ENCODE measurements at regions not wholly inside any gene's neighbourhood (a gene's known extent, or its start where the extent isn't known, plus 50 kb on each side); places are given as distances from the start of the nearest gene placed in this dataset.

- DNase-seq = no peak
These were observed 381.0 kb downstream of the SOX2 start for GRCh38 chr3:182092662-182093262.

GRCh38 chr3:182094321-182094720, 382.6 kb downstream of the SOX2 start:
- no peak for DNase-seq

GRCh38 chr3:182104881-182105280, 393.2 kb downstream of the SOX2 start:
- DNase-seq = no peak

- no peak for DNase-seq
These were observed 394.1 kb downstream of the SOX2 start for GRCh38 chr3:182105875-182106274.

GRCh38 chr3:182108371-182108770, 396.6 kb downstream of the SOX2 start:
- no peak for DNase-seq

GRCh38 chr3:182111967-182112366, 400.2 kb downstream of the SOX2 start:
- DNase-seq = no peak

- DNase-seq = no peak
These were observed 403.7 kb downstream of the SOX2 start for GRCh38 chr3:182115328-182116015.

GRCh38 chr3:182116386-182116785, 404.7 kb downstream of the SOX2 start:
- DNase-seq = no peak

- DNase-seq = no peak
These were observed 405.4 kb downstream of the SOX2 start for GRCh38 chr3:182117131-182117530.

GRCh38 chr3:182117583-182117982, 405.9 kb downstream of the SOX2 start:
- no peak for DNase-seq

- no peak for DNase-seq
These were observed 406.3 kb downstream of the SOX2 start for GRCh38 chr3:182118066-182118465.

- DNase-seq = no peak
These were observed 409.7 kb downstream of the SOX2 start for GRCh38 chr3:182121401-182121800.

GRCh38 chr3:182122779-182123178, 411.1 kb downstream of the SOX2 start:
- DNase-seq = no peak

GRCh38 chr3:182124187-182124586, 412.5 kb downstream of the SOX2 start:
- DNase-seq = no peak

- no peak for DNase-seq
These were observed 413.0 kb downstream of the SOX2 start for GRCh38 chr3:182124716-182125115.

GRCh38 chr3:182129740-182130139, 418.0 kb downstream of the SOX2 start:
- no peak for DNase-seq

- no peak for DNase-seq
These were observed 422.0 kb downstream of the SOX2 start for GRCh38 chr3:182133752-182134151.

GRCh38 chr3:182135056-182135455, 423.3 kb downstream of the SOX2 start:
- no peak for DNase-seq

GRCh38 chr3:182136008-182136910, 424.5 kb downstream of the SOX2 start:
- DNase-seq = no peak

GRCh38 chr3:182138393-182138792, 426.7 kb downstream of the SOX2 start:
- DNase-seq = no peak

- DNase-seq = no peak
These were observed 428.1 kb downstream of the SOX2 start for GRCh38 chr3:182139627-182140357.

GRCh38 chr3:182142928-182143327, 431.2 kb downstream of the SOX2 start:
- DNase-seq = no peak

GRCh38 chr3:182143903-182144302, 432.2 kb downstream of the SOX2 start:
- DNase-seq = no peak
